Brain microvascular endothelial cell (primary cell): ENCODE measurements at regions not wholly inside any gene's neighbourhood (a gene's known extent, or its start where the extent isn't known, plus 50 kb on each side); places are given as distances from the start of the nearest gene placed in this dataset.

Experiments used
- DNase-seq: peaks from one replicate; pipeline ENCODE4 v3.0.0-alpha.2; 2020
- H3K27ac ChIP-seq: fragments of 250-450 bp; sonication (Bioruptor Pico); 2 replicates; pipeline ENCODE4 v1.5.1; 2020; ENCODE audit warnings: mild to moderate bottlenecking, moderate library complexity
- H3K27me3 ChIP-seq: fragments of 250-450 bp; sonication (Bioruptor Pico); replicated peaks from 2 replicates; pipeline ENCODE4 v1.5.1; 2020; ENCODE audit warnings: mild to moderate bottlenecking
- H3K36me3 ChIP-seq: fragments of 250-450 bp; sonication (Bioruptor Pico); replicated peaks from 2 replicates; pipeline ENCODE4 v1.5.1; 2020; ENCODE audit warnings: mild to moderate bottlenecking
- H3K4me3 ChIP-seq: 2 replicates; pipeline ENCODE4 v1.5.1; 2011; ENCODE audit warnings: low read depth, mild to moderate bottlenecking, control low read depth, low read length, moderate library complexity
- CTCF ChIP-seq: IDR thresholded peaks from 2 replicates; pipeline ENCODE4 v1.5.1; 2011; ENCODE audit warnings: low read depth, mild to moderate bottlenecking, moderate library complexity, low read length, control low read depth, inconsistent platforms; ENCODE audit errors: missing control alignments
- in situ Hi-C: cut with HindIII; loops from 2 replicates; pipeline ENCODE4 v1.10.0; 2017; ENCODE audit warnings: low sequenced_read_pairs, low pct_ligation_motif_present

- in situ Hi-C loops = no loop called here
- no peak for TF ChIP-seq CTCF
- no peaks in the 10 kb centered on the region for H3K36me3 ChIP-seq
- H3K27ac ChIP-seq = no peak overlapping the region
- no peak for DNase-seq
- no peaks in the 10 kb centered on the region for H3K27me3 ChIP-seq
- H3K4me3 ChIP-seq = no peak overlapping the region
These were observed 58.7 kb upstream of the HRH2 start for GRCh38 chr5:175599210-175599609.

- TF ChIP-seq CTCF = no peak
- no peaks in the 10 kb centered on the region for H3K36me3 ChIP-seq
- in situ Hi-C loops = no loop called here
- no peak overlapping the region for H3K27ac ChIP-seq
- DNase-seq = no peak
- H3K4me3 ChIP-seq = no peak overlapping the region
- H3K27me3 ChIP-seq = no peaks in the 10 kb centered on the region
These were observed 53.7 kb upstream of the HRH2 start for GRCh38 chr5:175603987-175604739.

GRCh38 chr5:175606409-175606808, 51.5 kb upstream of the HRH2 start:
- no peak for DNase-seq
- H3K27me3 ChIP-seq = no peaks in the 10 kb centered on the region
- in situ Hi-C loops = no loop called here
- H3K36me3 ChIP-seq = no peaks in the 10 kb centered on the region
- no peak overlapping the region for H3K27ac ChIP-seq
- H3K4me3 ChIP-seq = no peak overlapping the region
- TF ChIP-seq CTCF = no peak
